ENCODE measurements at regions not wholly inside any gene's neighbourhood (a gene's known extent, or its start where the extent isn't known, plus 50 kb on each side); places are given as distances from the start of the nearest gene placed in this dataset.

DNA sequence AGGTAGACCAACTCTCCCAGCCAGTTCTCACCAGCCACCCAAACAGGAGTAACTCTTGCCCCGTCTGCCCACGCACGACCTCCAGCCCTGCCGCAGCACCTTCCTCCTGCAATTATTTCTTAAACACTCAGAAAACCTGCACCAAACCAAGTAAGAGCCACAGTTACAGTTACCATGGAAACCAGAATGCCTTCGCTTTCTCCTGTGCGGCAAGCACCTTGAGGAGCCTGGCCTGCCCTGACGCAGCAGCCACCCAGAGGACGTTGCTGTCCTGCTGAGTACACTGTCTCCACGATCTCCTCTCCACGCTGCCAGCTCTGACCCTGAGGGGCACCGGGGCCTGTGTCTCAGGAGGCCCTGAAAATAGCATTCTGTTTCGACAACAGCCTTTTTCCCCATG is 94.3 kb upstream of the SMIM21 start:
- intact Hi-C loops (cut with micrococcal nuclease): no loop called here
- Histone ChIP-seq H3K9me3 (replicated peaks; ENCODE audit: control insufficient read depth, insufficient read depth, low read depth, low read length) (no peaks in the 10 kb centered on the region), H4K20me1 (replicated peaks; ENCODE audit: control insufficient read depth, insufficient read depth, low read length) (no peaks in the 10 kb centered on the region), H3K4me2 (ENCODE audit: insufficient read depth, low read length) (no peak overlapping the region), H3K9me1 (ENCODE audit: control insufficient read depth, insufficient read depth, low read length) (no peaks in the 10 kb centered on the region), H3K4me1 (replicated peaks in 1 of 2; ENCODE audit: control insufficient read depth in 2 of 2, insufficient read depth in 2 of 2, low read length in 2 of 2) (no peaks in the 10 kb centered on the region; a peak in 1 of 5 replicates), H2AFZ (ENCODE audit: low read depth, low read length) (no peak overlapping the region), H3K36me3 (ENCODE audit: control insufficient read depth, insufficient read depth, low read length) (no peaks in the 10 kb centered on the region), H3K27me3 (ENCODE audit: control insufficient read depth in 2 of 2, insufficient read depth in 2 of 2, low read length in 2 of 2) (peaks cover 0 to 14% of the 10 kb centered on the region in 2 experiments; a peak in 2 of 5 replicates), H3K79me2 (ENCODE audit: control insufficient read depth, insufficient read depth, low read length) (no peaks in the 10 kb centered on the region), H3K4me3 (no peak overlapping the region), H3K9ac (ENCODE audit: insufficient read depth in 1 of 2, low read depth in 2 of 2, low read length in 2 of 2) (no peak overlapping the region), H3K27ac (ENCODE audit: extremely low read depth, low read depth, low read length) (no peak overlapping the region)
- DNase-seq (ENCODE audit: extremely low read depth in 1 of 4, low spot score in 3 of 4): peak in 1 of 4 experiments; percentile 1
- in situ Hi-C loops (cut with MboI): no loop called here
- POLR2A ChIA-PET: no interaction called here
- CTCF ChIA-PET (ENCODE audit: low intra/inter-chr PET ratio): no interaction called here
- FAIRE-seq: no peak
- 6% methylated on average over 7 of the region's 12 CpGs for WGBS (ENCODE audit: insufficient coverage, low coverage, missing lambda C conversion rate)
- BruUV-seq (replicated peaks): no TSS peak
- ATAC-seq: no peak
- TF ChIP-seq RFX1 (IDR thresholded peaks at IDR 0.05): peak; percentile 81
- TF ChIP-seq, protein P1, sequence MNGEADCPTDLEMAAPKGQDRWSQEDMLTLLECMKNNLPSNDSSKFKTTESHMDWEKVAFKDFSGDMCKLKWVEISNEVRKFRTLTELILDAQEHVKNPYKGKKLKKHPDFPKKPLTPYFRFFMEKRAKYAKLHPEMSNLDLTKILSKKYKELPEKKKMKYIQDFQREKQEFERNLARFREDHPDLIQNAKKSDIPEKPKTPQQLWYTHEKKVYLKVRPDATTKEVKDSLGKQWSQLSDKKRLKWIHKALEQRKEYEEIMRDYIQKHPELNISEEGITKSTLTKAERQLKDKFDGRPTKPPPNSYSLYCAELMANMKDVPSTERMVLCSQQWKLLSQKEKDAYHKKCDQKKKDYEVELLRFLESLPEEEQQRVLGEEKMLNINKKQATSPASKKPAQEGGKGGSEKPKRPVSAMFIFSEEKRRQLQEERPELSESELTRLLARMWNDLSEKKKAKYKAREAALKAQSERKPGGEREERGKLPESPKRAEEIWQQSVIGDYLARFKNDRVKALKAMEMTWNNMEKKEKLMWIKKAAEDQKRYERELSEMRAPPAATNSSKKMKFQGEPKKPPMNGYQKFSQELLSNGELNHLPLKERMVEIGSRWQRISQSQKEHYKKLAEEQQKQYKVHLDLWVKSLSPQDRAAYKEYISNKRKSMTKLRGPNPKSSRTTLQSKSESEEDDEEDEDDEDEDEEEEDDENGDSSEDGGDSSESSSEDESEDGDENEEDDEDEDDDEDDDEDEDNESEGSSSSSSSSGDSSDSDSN (IDR thresholded peaks at IDR 0.05; ENCODE audit: borderline replicate concordance in 1 of 2, low read depth in 2 of 2, low read length in 2 of 2): no peak

DNA sequence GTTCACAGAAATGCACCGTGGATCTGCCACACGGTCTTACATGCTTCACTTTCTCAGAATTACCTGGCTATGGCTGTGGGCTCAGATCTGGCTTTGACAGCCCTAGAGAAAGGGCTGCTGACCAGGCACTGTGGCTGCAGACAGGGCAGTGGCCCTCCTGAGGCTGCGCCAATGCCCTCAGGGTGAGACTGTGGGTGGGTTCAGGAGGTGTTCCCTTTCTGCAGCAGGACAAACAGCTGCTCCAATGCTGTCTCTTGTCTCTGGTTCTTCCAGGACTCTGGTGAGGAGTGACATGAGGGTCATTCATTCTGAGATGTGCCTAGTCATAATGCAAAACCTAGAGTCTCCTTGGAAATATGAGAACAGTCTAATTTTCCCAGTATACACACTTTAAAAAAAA is 90.5 kb upstream of the SMIM21 start:
- Histone ChIP-seq H3K4me2 (ENCODE audit: insufficient read depth, low read length) (no peak overlapping the region), H3K27me3 (ENCODE audit: control insufficient read depth in 2 of 2, insufficient read depth in 2 of 2, low read length in 2 of 2) (peaks cover 0 to 14% of the 10 kb centered on the region in 2 experiments; a peak in 1 of 5 replicates), H3K9ac (ENCODE audit: insufficient read depth in 1 of 2, low read depth in 2 of 2, low read length in 2 of 2) (no peak overlapping the region), H3K27ac (ENCODE audit: extremely low read depth, low read depth, low read length) (no peak overlapping the region), H2AFZ (ENCODE audit: low read depth, low read length) (no peak overlapping the region), H3K9me1 (ENCODE audit: control insufficient read depth, insufficient read depth, low read length) (no peaks in the 10 kb centered on the region), H3K4me1 (replicated peaks in 1 of 2; ENCODE audit: control insufficient read depth in 2 of 2, insufficient read depth in 2 of 2, low read length in 2 of 2) (no peaks in the 10 kb centered on the region), H3K4me3 (no peak overlapping the region), H3K79me2 (ENCODE audit: control insufficient read depth, insufficient read depth, low read length) (no peaks in the 10 kb centered on the region), H3K36me3 (ENCODE audit: control insufficient read depth, insufficient read depth, low read length) (no peaks in the 10 kb centered on the region), H4K20me1 (replicated peaks; ENCODE audit: control insufficient read depth, insufficient read depth, low read length) (no peaks in the 10 kb centered on the region), H3K9me3 (replicated peaks; ENCODE audit: control insufficient read depth, insufficient read depth, low read depth, low read length) (no peaks in the 10 kb centered on the region)
- no peak for FAIRE-seq
- in situ Hi-C loops (cut with MboI): no loop called here
- ChIA-PET CTCF (ENCODE audit: low intra/inter-chr PET ratio) (no interaction called here), POLR2A (no interaction called here)
- 0% methylated on average over 1 of the region's 3 CpGs for WGBS (ENCODE audit: insufficient coverage, low coverage, missing lambda C conversion rate)
- no peak for ATAC-seq
- intact Hi-C loops (cut with micrococcal nuclease): no loop called here
- BruUV-seq (replicated peaks): no TSS peak
- DNase-seq (ENCODE audit: extremely low read depth in 1 of 4, low spot score in 3 of 4): no peak
- TF ChIP-seq CHCHD3 (CRISPR knock-in tag; IDR thresholded peaks at IDR 0.05) (no peak), MAFK (IDR thresholded peaks at IDR 0.05; ENCODE audit: low read length) (no peak), RAD21 (CRISPR knock-in tag; conservative IDR thresholded peaks at IDR 0.05 in 1 of 2, IDR thresholded peaks at IDR 0.05 in 1 of 2) (no peak), HCFC1 (IDR thresholded peaks at IDR 0.05; ENCODE audit: low read depth, low read length) (no peak), ZNF263 (CRISPR knock-in tag; IDR thresholded peaks at IDR 0.05; ENCODE audit: borderline replicate concordance) (no peak), MXI1 (IDR thresholded peaks at IDR 0.05; ENCODE audit: low read depth, low read length) (no peak), PYGO2 (tag; IDR thresholded peaks at IDR 0.05) (no peak)
- TF ChIP-seq, protein P2, sequence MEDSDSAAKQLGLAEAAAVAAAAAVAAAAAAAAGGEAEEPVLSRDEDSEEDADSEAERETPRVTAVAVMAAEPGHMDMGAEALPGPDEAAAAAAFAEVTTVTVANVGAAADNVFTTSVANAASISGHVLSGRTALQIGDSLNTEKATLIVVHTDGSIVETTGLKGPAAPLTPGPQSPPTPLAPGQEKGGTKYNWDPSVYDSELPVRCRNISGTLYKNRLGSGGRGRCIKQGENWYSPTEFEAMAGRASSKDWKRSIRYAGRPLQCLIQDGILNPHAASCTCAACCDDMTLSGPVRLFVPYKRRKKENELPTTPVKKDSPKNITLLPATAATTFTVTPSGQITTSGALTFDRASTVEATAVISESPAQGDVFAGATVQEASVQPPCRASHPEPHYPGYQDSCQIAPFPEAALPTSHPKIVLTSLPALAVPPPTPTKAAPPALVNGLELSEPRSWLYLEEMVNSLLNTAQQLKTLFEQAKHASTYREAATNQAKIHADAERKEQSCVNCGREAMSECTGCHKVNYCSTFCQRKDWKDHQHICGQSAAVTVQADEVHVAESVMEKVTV (CRISPR knock-in tag; IDR thresholded peaks at IDR 0.05): no peak
- TF ChIP-seq, protein P3, sequence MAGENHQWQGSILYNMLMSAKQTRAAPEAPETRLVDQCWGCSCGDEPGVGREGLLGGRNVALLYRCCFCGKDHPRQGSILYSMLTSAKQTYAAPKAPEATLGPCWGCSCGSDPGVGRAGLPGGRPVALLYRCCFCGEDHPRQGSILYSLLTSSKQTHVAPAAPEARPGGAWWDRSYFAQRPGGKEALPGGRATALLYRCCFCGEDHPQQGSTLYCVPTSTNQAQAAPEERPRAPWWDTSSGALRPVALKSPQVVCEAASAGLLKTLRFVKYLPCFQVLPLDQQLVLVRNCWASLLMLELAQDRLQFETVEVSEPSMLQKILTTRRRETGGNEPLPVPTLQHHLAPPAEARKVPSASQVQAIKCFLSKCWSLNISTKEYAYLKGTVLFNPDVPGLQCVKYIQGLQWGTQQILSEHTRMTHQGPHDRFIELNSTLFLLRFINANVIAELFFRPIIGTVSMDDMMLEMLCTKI (IDR thresholded peaks at IDR 0.05; ENCODE audit: partially characterized antibody): no peak

All from K562 (cell line).